Keratinocyte (primary cell): ENCODE measurements at regions not wholly inside any gene's neighbourhood (a gene's known extent, or its start where the extent isn't known, plus 50 kb on each side); places are given as distances from the start of the nearest gene placed in this dataset.

ENCODE experiments used
- DNase-seq: peaks from one replicate; pipeline ENCODE4 v3.0.0-alpha.2; 2011; ENCODE audit warnings: low read depth, missing footprints, low spot score
- FAIRE-seq: peaks from 2 replicates; lab custom pipeline; 2011; peaks lifted over from hg19 to GRCh38; lab: Jason Lieb, UNC
- H2AFZ ChIP-seq: 2 replicates; pipeline ENCODE4 v1.6.0; 2012; ENCODE audit warnings: low read length, control low read depth, inconsistent platforms; ENCODE audit not compliant: control insufficient read depth
- H3K27ac ChIP-seq: 2 replicates; pipeline ENCODE4 v1.5.1; 2011; ENCODE audit warnings: low read length; ENCODE audit not compliant: control insufficient read depth, insufficient read depth
- H3K27me3 ChIP-seq: 3 replicates; pipeline ENCODE4 v1.6.0; 2011; ENCODE audit warnings: low read length; ENCODE audit not compliant: control insufficient read depth, insufficient read depth; ENCODE audit errors: extremely low read depth
- H3K36me3 ChIP-seq, 2 experiments: 2 replicates in 1 of 2; 3 replicates in 1 of 2; pipeline ENCODE4 v1.5.1; 2011; ENCODE audit warnings: low read length in 2 of 2, mild to moderate bottlenecking in 1 of 2; ENCODE audit not compliant: control insufficient read depth in 2 of 2, insufficient read depth in 2 of 2; ENCODE audit errors: extremely low read depth in 1 of 2
- H3K4me1 ChIP-seq: 3 replicates; pipeline ENCODE4 v1.5.1; 2011; ENCODE audit warnings: low read length; ENCODE audit not compliant: control insufficient read depth, insufficient read depth; ENCODE audit errors: extremely low read depth
- H3K4me2 ChIP-seq: 3 replicates; pipeline ENCODE4 v1.6.0; 2011; ENCODE audit warnings: low read depth, low read length; ENCODE audit not compliant: control insufficient read depth, insufficient read depth; ENCODE audit errors: extremely low read depth
- H3K4me3 ChIP-seq, 3 experiments: fragments of 200-600 bp in 1 of 3; sonication (generic) in 1 of 3; 2 replicates in 2 of 3; 3 replicates in 1 of 3; pipeline ENCODE4 v1.5.1; 2011 to 2016; ENCODE audit warnings: low read length in 3 of 3, mild to moderate bottlenecking in 3 of 3, control low read depth in 2 of 3, inconsistent platforms in 1 of 3, low read depth in 1 of 3, mixed read lengths in 1 of 3, mixed run types in 1 of 3, moderate library complexity in 1 of 3; ENCODE audit not compliant: control insufficient read depth in 2 of 3, insufficient read depth in 2 of 3; ENCODE audit errors: extremely low read depth in 1 of 3
- H3K79me2 ChIP-seq: 2 replicates; pipeline ENCODE4 v1.6.0; 2012; ENCODE audit warnings: low read length; ENCODE audit not compliant: control insufficient read depth, insufficient read depth
- H3K9ac ChIP-seq: 3 replicates; pipeline ENCODE4 v1.6.0; 2011; ENCODE audit warnings: low read length; ENCODE audit not compliant: control insufficient read depth, insufficient read depth; ENCODE audit errors: extremely low read depth
- H3K9me1 ChIP-seq: 3 replicates; pipeline ENCODE4 v1.6.0; 2011; ENCODE audit warnings: low read length; ENCODE audit not compliant: control insufficient read depth, insufficient read depth; ENCODE audit errors: extremely low read depth
- H3K9me3 ChIP-seq: 2 replicates; pipeline ENCODE4 v1.5.1; 2012; ENCODE audit warnings: low read depth, low read length; ENCODE audit not compliant: control insufficient read depth
- H4K20me1 ChIP-seq: 3 replicates; pipeline ENCODE4 v1.6.0; 2011; ENCODE audit warnings: low read length; ENCODE audit not compliant: control insufficient read depth, insufficient read depth; ENCODE audit errors: extremely low read depth
- EZH2 ChIP-seq: IDR thresholded peaks from one replicate; pipeline ENCODE4 v1.6.1; 2012; ENCODE audit warnings: inconsistent platforms, mild to moderate bottlenecking, low read length, moderate library complexity
- dilution Hi-C: fragments of 300-500 bp; cut with MboI; formaldehyde crosslinking; loops from one replicate; pipeline ENCODE4 v1.7.0; 2020; ENCODE audit warnings: low sequenced_read_pairs; ENCODE audit not compliant: extremely low pct_ligation_motif_present
- TF ChIP-seq, protein P1 (sequence below), 3 experiments: IDR thresholded peaks in 1 of 3; conservative IDR thresholded peaks in 1 of 3; optimal IDR thresholded peaks in 1 of 3; 2 replicates in 2 of 3; 3 replicates in 1 of 3; pipeline versions ENCODE3 to v1.5.1; 2011; ENCODE audit warnings: low read length in 3 of 3, mild to moderate bottlenecking in 3 of 3, moderate library complexity in 2 of 3, control low read depth in 1 of 3, inconsistent platforms in 1 of 3; ENCODE audit not compliant: insufficient read depth in 2 of 3; ENCODE audit errors: extremely low read depth in 1 of 3

- H3K4me2 ChIP-seq, result peak overlapping the region; percentile 41
- DNase-seq (no peak), FAIRE-seq (no peak)
- no peak for TF ChIP-seq EZH2
- TF ChIP-seq, protein P1, sequence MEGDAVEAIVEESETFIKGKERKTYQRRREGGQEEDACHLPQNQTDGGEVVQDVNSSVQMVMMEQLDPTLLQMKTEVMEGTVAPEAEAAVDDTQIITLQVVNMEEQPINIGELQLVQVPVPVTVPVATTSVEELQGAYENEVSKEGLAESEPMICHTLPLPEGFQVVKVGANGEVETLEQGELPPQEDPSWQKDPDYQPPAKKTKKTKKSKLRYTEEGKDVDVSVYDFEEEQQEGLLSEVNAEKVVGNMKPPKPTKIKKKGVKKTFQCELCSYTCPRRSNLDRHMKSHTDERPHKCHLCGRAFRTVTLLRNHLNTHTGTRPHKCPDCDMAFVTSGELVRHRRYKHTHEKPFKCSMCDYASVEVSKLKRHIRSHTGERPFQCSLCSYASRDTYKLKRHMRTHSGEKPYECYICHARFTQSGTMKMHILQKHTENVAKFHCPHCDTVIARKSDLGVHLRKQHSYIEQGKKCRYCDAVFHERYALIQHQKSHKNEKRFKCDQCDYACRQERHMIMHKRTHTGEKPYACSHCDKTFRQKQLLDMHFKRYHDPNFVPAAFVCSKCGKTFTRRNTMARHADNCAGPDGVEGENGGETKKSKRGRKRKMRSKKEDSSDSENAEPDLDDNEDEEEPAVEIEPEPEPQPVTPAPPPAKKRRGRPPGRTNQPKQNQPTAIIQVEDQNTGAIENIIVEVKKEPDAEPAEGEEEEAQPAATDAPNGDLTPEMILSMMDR (optimal IDR thresholded peaks at IDR 0.05 in 1 of 3, IDR thresholded peaks at IDR 0.05 in 1 of 3, conservative IDR thresholded peaks at IDR 0.05 in 1 of 3; ENCODE audit: extremely low read depth in 1 of 3, insufficient read depth in 2 of 3, low read length in 3 of 3), result no peak
- dilution Hi-C loops, result no loop called here
- H3K9me3 ChIP-seq, result no peaks in the 10 kb centered on the region
- peaks cover 11% of the 10 kb centered on the region for H3K4me1 ChIP-seq
- H3K36me3 ChIP-seq, result no peaks in the 10 kb centered on the region
- H3K9me1 ChIP-seq, result no peaks in the 10 kb centered on the region
- no peaks in the 10 kb centered on the region for H3K79me2 ChIP-seq
- no peak overlapping the region for H3K4me3 ChIP-seq
- no peak overlapping the region for H2AFZ ChIP-seq
- H3K9ac ChIP-seq, result no peak overlapping the region
- H3K27ac ChIP-seq, result no peak overlapping the region
- no peaks in the 10 kb centered on the region for H3K27me3 ChIP-seq
- H4K20me1 ChIP-seq, result no peaks in the 10 kb centered on the region
These were observed 356.6 kb upstream of the CELF4 start for GRCh38 chr18:37922162-37922561.

GRCh38 chr18:37920865-37921264, 355.3 kb upstream of the CELF4 start:
- FAIRE-seq, result no peak
- H4K20me1 ChIP-seq, result no peaks in the 10 kb centered on the region

More at GRCh38 chr18:37920865-37921264, 355.3 kb upstream of the CELF4 start:
- TF ChIP-seq EZH2, result no peak
- TF ChIP-seq, protein P1 (optimal IDR thresholded peaks at IDR 0.05 in 1 of 3, IDR thresholded peaks at IDR 0.05 in 1 of 3, conservative IDR thresholded peaks at IDR 0.05 in 1 of 3; ENCODE audit: extremely low read depth in 1 of 3, insufficient read depth in 2 of 3, low read length in 3 of 3), result no peak
- Histone ChIP-seq H3K9me1 (no peaks in the 10 kb centered on the region), H3K27me3 (no peaks in the 10 kb centered on the region), H3K79me2 (no peaks in the 10 kb centered on the region), H3K4me1 (peaks cover 11% of the 10 kb centered on the region), H2AFZ (no peak overlapping the region), H3K9me3 (no peaks in the 10 kb centered on the region), H3K9ac (no peak overlapping the region), H3K4me3 (no peak overlapping the region), H3K36me3 (no peaks in the 10 kb centered on the region), H3K27ac (no peak overlapping the region), H3K4me2 (no peak overlapping the region)
- DNase-seq, result no peak
- dilution Hi-C loops, result no loop called here
